ENCODE measurements at regions not wholly inside any gene's neighbourhood (a gene's known extent, or its start where the extent isn't known, plus 50 kb on each side); places are given as distances from the start of the nearest gene placed in this dataset.
"Not testable (repeated sequence)": the region's sequence is repeated elsewhere in the genome, so short reads cannot be mapped to it uniquely, and the experiment has no call there.

DNA sequence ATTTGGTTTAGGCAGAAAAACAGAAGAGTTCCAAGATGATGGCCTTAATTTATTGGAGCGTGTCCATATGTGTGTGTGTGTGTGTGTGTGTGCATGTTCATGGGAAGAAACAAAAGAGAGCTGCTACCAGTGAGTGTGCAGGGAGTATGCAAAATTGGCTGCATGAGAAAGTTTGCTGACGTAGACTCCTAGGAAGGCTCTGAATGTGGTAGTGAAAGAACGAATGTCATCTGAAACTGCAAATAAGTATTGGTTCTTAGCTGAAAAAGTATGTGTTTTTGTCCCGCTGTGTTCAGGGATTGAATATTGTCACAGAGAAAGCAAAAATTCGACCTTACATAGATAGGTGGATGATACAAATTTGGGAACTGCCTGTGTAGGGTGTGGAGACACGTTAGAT lies 542.6 kb upstream of the COX7C start:
- no peak for DNase-seq

DNA sequence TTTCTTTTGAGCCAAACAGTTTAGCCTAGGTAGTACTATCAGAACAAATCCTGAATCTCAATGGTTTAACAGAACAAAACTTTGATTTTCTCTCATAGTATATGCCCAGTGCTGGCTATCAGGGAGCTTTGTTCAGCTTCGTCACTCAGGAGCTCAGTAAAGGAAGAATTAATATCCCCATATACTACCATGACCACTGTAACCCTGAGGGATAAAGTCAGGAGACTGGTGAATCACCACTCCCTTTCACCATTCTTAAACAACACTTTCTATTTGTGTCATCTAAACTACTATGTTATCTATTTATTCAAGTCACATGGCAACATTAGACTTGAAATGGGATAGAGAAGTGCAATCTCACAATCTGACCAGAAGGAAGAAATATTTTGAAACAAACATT lies 522.6 kb upstream of the COX7C start:
- DNase-seq = no peak

DNA sequence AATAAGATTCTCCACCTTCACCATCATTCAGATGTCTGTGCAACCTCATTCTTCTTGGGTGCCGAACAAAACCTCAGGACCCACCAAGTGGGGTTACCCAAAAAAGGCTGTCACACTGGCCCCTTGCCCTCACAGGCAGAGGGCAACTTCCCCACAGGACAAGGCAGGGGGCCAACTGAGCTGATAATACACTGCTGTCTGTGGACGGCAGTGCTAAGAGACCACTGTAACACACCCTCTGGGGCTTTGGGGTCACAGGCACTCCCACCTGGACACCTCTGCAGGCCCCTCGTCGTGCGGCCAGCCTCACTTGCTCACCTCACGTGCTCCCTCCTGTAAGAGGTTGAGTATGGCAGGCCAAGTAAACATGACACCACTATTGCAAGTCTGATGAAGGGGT lies 515.8 kb upstream of the COX7C start:
- no peak for DNase-seq

DNA sequence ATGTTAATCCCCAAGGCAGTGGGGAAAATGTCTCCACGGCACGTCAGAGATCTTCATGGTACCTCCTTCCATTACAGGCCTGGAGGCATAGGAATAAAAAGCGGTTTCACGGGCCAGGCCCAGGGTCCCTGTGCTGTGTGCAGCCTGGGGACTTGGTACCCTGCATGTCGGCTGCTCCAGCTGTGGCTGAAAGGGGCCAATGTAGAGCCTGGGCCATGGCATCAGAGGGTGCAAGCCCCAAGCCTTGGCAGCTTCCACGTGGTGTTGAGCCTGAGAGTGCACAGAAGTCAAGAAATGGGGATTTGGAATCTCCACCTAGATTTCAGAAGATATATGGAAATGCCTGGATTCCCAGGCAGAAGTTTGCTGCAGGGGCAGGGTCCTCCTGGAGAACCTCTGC lies 508.9 kb upstream of the COX7C start:
- DNase-seq = no peak

DNA sequence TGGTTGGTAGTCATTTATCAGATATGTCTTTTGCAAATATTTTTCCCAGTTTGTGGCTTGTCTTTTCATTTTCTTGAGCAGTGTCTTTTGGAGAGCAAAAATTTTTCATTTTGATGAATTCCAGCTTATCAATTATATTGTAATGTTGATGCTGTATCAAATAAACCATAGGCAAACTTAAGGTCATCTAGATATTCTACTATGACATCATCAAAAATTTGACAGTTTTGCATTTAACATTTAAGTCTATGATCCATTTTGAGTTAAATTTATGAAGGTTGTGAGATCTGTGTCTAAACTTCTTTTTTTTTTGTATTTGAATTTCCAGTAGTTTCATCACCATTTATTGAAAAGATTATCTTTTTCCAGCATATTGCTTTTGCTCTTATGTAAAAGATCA lies 505.5 kb upstream of the COX7C start:
- no peak for DNase-seq

DNA sequence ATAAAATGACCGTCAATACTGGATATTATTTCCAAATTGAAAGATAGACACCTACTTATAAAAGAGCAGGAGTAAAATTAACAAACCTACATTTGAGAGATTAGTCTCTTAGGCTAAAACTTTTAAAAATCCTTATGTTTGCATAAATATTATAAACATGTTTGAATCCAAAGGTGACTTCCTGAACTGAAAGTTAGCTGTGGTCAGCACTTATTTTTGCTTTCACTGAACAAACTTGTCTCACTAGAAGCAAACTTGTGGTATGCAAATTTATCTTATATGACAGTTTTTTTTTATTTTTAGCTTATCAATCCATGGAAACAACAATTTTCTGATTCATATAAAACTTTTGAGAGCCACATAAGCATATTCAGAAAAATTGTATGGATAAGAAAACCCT lies 502.6 kb upstream of the COX7C start:
- DNase-seq = no peak

DNA sequence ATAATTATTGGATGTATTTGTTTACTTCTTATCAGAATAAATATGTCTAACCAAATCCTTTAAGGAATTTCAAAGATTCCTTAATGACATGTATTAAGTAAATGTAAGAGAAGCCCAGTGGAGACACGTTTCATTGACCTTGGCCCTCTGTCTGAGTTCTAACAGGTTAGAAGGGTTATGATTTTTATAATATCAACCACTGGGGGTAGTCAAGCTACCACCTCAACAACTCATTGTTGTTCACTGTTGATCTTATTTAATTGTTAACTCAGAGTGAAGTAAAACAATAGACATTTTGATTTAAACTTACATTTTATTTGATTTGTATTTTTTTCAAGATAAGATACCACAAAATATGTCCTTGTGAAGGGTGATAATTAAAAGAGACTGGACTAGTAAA lies 499.2 kb upstream of the COX7C start:
- no peak for DNase-seq

DNA sequence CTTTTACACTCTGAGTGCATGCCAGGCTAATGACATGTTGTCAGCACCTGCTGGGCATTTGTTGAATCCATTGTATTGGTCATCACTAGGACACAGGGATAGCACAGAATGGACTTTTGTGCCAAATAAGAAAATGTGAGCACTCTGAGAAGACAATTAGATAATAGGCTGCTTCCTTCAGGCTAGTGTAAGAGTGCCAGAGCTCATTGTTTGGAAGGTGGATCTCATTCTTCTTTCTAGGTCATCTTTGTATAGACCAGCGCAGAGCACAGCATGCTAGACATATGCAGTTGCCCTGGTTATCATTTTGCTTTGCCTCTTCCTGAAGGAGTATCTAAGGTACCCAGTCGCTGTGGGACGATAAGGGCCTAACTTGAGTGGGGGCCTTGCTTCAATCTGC lies 493.4 kb upstream of the COX7C start:
- DNase-seq = no peak

DNA sequence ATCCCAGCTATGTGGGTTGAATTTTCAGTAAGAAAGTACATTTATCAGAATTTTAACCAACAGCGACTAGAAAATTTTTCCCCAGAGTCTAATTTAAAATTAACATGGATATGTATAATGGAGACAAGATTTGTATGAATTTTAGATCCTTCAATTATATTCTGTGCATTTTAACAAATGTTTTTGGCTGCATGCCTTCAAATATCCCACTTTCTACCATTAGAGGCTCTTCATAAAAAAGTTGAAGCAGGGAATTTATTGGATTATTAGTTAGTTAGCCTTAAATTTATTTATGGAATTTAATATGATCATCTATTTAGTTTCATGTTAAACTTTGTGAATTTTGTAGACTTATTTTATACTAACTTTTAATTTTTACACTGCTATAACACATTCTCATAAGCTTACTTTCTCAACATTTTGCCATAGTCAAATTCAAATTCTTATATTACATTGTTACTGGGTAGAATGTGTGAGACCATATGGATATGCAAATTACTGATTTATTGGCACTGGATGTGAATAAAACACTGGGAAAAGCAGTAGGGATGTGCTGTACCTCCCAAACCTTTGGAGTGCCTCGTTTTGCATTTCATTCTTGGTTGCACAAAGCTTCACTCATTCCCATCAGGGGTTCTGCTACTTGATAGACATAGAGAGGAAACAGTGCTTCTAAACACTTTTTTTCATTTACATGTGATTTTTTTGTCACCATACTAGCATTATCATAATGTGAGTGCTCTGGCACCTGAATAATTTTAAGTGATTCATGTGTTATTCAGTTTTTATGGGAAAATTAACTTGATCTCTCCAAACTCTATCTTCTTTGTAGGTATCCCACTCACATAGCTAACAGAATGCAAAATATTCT lies 491.8 kb upstream of the COX7C start:
- DNase-seq = no peak

DNA sequence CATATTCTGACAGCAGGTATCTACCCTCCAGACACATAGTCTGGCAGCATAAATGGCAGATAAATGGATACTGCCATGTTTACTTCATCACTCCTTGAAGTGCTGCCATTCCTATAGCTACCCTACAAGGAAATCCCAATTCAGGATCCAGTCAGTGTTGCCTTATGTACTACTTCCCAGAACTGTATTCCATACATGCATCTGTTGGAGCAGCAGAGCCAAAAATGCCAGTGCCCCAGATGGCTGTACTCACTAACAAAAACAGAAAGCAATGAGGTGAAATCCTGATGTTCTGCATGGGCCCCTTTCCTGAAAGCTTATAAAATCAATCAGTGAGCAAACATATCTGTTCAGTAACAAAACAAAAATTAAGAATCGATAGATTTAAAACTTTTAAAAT lies 490.0 kb upstream of the COX7C start:
- no peak for DNase-seq

DNA sequence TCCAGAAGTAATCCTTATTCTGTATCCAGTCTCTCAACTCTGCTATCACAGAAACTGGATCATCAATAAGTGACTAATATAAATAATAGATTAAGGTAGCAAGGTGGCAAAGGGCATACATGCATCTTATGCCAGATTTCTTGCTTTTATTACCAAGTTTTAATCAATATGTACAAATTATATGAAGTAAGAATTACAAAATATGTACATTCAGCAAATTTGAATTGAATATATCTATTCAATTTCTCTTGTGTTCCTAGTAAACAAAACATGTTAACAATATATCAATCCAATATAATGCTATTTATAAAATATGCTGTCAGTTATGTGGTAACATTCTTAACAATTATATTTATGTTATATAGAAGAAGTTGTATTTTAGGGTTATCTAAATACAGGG lies 488.7 kb upstream of the COX7C start:
- DNase-seq = no peak

DNA sequence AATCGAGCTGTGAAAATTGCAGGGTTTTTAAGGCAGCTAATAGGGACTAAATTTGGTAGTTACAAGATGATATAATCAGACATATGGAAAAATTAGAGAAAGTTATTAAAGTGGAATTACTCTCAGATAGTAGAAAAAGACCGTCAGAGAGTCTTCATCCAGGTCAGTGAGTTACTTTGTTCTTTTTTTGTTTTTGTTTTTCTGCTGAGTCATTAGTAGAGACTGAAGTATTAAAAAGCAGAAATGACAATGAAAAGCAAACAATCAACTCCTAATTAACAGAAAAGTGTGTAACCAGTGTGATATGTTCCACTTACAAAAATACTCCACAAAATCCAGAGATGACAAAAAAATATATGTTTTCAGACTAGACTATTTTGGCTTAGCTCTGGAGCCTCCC lies 480.4 kb upstream of the COX7C start:
- DNase-seq = no peak

DNA sequence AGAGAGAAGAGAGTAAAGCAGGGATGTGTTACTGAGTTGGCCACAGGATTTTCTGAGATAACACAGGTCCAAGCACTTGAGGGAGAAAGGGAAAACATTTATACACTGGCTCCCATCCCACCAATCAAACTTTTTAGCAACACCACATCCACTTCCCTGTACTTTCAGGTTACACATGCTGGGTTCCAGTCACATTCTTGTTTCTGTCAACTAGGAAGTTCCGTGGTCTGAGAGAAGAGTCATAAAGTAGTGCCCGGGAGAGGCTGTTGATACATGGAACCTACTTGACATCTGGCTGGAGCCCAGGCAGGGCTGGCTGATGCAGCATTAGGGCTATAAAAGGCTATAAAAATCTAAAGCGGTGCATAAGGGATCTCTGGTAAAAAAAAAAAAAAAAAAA lies 473.9 kb upstream of the COX7C start:
- DNase-seq = no peak

DNA sequence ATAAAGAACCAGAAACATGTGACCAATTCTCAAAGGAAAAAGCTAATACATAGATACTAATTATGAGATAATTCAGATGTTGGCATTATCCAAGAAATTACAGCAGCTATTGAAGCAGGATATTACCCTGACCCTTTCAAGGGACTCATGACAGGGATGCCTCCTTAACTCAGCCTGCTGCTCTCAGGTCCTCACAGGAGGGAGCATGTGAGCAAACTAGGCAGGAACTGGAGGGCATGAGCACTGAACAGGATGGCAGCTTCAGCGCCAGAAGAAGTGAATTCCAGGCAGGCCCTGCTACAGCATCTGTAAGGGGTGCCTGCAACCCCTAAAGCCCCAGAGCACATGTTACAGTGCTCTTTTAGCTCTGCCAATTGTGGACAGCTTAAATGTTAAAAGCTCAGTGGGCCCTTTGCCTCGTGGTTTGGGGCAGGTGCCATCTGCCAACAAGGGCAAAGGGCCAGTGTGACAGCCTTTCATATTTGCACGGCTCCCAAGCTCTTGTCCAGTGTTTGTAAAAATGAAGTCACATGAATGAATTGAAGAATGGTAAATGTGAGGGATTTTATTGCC lies 464.7 kb upstream of the COX7C start:
- no peak for DNase-seq

DNA sequence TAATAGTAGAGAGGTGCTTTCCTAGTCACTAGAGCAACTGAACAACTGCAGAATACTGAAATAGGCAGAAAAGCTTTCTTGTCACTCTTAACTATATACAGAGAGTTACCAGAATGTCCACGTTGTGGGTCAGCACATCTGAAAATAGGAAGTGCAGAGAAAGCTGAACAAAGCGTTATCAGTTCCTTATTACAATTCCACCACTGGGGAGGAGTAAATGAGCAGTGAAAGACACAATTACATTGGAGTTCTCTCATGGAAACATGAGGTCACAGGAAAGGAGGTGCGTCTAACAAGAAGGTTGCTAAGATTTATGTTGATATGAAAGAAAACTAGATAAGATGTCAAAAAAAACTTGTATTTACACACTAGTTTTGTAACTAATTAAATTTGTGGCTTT lies 461.9 kb upstream of the COX7C start:
- no peak for DNase-seq

DNA sequence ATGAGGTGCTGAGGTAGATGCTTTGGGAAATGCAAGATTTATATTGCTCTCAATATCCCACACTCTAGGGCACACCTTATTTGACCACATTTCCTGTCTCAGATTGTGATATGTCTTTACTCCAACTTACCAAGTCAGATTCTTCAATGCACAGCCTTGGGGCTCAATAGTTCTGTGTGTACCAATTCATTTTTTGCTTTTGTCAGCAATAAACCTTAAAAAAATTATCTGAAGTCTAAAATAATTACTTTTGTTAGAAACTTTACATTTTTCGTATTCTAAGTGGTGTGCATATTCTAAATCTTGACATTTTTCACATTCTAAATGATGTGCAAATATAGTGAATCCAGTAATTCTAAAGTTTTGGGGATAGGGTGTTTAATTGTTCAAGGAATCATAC lies 447.5 kb upstream of the COX7C start:
- no peak for DNase-seq

DNA sequence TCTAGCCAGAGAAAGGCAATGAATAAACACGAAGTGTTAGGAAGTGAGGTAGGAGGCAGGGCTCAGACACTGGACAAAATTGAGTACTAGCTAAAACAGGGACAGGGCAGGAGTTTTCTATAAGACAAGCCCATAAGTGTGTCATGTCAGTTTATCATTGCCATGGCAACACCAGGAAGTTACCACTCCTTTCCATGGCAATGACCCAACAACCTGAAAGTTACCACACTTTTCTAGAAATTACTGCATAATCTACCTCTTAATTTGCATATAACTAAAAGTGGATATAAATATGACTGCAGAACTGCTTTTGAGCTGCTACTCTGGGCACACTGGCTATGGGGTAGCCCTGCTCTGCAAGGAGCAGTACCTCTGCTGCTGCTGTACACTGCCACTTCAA lies 442.5 kb upstream of the COX7C start:
- no peak for DNase-seq

DNA sequence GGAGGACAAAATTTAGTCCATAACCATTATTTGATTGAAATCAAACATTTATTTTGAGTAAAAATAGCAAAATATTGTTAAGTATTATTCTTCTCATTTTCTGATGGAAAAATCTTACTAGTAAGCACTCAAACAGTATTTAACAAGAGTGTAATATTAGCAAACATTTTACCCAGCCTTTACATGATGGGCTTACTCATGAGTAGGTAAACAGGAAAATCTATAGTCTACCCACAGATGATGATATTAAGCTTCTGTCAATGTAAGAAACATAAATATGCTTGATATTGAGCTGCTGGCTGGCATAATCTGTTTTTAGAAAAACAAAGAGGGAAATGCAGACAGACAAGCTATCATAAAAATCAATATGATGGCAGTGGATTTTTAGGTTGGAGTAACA lies 418.5 kb upstream of the COX7C start:
- DNase-seq = no peak

DNA sequence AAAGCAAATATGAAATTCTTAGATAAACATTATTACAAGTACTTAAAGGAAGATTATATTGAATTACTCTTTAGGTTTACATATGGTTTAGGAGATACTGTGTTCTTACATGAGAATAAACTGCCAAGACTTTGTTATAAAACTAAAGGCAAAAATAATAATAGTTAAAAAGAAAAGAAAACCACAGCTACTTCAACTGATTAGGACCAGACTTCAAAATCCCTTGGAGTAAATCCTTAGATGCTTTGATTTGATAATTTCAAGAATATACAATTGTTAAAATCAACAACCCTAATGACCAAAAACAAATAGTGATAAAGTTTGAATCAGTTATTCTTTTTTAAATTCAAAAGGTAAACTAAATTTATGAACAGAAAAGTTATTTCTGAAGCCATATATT lies 389.6 kb upstream of the COX7C start:
- no peak for DNase-seq

DNA sequence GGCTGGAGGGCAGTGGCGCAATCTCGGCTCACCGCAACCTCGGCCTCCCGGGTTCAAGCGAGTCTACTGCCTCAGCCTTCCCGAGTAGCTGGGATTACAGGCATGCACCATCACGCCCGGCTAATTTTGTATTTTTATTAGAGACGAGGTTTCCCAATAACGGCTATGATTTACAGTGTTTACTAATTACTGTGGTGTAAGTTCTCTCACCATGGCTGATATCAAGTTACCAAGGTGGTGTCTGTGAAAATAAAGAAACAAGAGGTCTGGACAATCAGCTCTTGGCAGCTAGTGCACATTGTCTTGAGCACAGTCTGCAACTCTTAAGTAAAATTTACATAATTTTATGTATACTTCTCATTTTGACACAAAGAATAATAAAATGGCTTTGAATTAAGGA lies 385.5 kb upstream of the COX7C start:
- DNase-seq = no peak

DNA sequence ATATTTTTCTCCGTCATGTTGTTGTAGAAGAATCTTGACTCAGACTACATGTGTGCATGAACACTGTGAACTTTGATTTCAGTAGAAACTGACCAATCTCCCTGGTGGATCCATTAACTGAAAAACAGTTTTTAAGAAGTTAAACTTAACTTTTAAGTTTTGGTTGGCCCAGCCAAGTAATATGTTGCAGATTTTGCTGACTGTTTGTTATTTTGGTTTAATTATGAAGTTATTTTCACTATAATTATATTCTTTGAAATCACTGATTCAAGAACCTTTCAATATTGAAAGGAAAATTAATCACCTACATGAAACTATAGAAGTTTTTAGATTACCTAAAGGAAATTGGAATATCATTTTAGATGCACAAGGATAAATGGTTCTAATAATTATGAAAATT lies 373.6 kb upstream of the COX7C start:
- DNase-seq = no peak

DNA sequence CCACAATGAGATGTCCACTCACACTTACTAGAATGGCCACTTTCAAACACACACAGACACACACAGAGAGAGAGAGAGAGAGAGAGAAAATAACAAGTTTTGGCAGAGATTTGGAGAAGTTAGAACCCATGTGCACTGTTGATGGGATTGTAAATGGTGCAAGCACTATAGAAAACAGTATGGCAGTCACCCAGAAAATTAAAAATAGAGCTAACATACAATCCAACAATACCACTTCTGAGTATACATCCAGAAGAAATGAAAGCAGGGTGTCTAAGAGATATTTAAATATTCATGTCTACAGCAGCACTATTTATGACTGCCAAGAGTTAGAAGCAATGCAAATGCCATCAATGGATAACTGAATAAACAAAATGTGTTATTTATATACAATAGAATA lies 359.9 kb upstream of the COX7C start:
- no peak for DNase-seq

DNA sequence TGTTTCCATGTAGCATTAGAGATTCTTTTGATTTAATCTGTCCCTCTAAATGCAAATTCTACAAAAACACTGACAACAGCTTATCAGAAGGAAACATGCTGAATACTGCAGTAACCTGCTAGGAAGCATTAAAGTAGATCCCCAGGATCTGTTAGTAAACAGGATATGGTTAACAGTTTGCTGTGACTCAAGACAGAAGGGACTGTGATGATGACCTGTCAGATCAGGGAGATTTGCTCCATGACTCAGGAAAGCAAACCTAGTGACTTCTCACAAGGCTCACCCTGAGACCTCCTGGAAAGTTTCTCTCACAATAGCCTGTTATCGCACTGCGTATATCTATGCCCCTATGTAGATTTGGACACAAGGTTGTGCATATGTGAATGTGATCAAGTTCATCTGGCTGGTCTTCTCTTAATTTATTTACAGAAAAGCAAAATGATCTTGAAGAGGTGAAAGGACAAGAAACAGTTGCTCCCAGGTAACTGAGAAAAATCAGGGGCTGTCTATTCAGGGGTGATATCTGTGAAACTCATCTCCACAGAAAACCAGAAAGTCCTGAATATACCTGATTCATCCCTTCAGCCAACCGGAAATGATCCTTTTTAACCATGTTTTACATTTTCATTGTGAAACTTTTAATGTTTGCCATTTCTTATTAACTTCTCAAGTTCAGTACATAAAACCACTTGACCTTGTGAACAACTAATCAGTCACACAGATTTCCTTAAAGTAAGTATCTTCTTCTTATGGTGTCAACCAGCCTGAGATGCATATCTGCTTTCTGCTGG lies 333.1 kb upstream of the COX7C start:
- DNase-seq = not testable (repeated sequence)

DNA sequence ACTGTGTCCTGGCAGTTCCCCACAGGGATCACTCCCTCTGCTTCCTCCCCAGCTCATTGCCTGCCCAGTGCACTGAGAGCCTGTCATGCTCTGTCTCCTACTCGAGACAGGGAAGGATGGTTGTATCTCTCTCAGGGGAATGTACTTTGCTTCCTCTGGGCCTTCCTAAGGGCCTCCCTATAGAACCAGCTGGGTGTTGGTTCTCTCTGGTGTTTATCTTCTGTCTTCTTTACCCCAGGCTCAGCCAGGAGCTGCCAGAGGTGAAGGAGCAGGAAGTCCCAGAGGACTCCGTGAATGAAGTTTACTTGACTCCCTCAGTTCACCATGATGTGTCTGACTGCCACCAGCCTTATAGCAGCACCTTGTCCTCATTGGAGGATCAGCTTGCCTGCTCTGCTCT lies 330.3 kb upstream of the COX7C start:
- DNase-seq = not testable (repeated sequence)
